ENCODE measurements at regions not wholly inside any gene's neighbourhood (a gene's known extent, or its start where the extent isn't known, plus 50 kb on each side); places are given as distances from the start of the nearest gene placed in this dataset.

GRCh38 chr22:44422746-44423380, 75.2 kb downstream of the RTL6 start:
- H3K27me3 Mint-ChIP-seq: peaks cover 5 to 18% of the 10 kb centered on the region in 2 donors
- intact Hi-C loops (cut with micrococcal nuclease): no loop called here
- peaks cover 2 to 6% of the 10 kb centered on the region in 2 donors for H3K36me3 Mint-ChIP-seq

GRCh38 chr22:44419429-44419828, 78.6 kb downstream of the RTL6 start:
- Histone ChIP-seq H3K4me3 (ENCODE audit: low read length in 2 of 2) (no peak overlapping the region), H3K27me3 (ENCODE audit: insufficient read depth, low read length) (no peaks in the 10 kb centered on the region), H3K36me3 (ENCODE audit: insufficient read depth, low read length) (no peaks in the 10 kb centered on the region), H3K27ac (ENCODE audit: low read depth, low read length) (no peak overlapping the region), H3K9me3 (ENCODE audit: control insufficient read depth in 1 of 2, low read length in 2 of 2) (peaks cover 0 to 4% of the 10 kb centered on the region in 2 donors), H3K4me1 (ENCODE audit: insufficient read depth, low read length) (no peaks in the 10 kb centered on the region)
- Mint-ChIP-seq H3K4me3 (no peak overlapping the region), H3K9me3 (peaks cover 0 to 51% (median 28%) of the 10 kb centered on the region in 8 donors), H3K27ac (no peak overlapping the region), H3K36me3 (peaks cover 2 to 6% of the 10 kb centered on the region in 2 donors), H3K27me3 (peaks cover 6 to 20% of the 10 kb centered on the region in 2 donors), H3K4me1 (no peaks in the 10 kb centered on the region)
- intact Hi-C loops (cut with micrococcal nuclease): no loop called here
- ChIA-PET POLR2A (ENCODE audit: partially characterized antibody) (no interaction called here), CTCF (ENCODE audit: partially characterized antibody) (interaction anchor here (1.1 kb wide), 1 partner anchor 148 kb away, joined by 3 read pairs; no protein-coding TSS in a partner anchor)
- no peak for DNase-seq

More at GRCh38 chr22:44422746-44423380, 75.2 kb downstream of the RTL6 start:
- Mint-ChIP-seq H3K4me1 (no peaks in the 10 kb centered on the region), H3K9me3 (peaks cover 0 to 36% (median 23%) of the 10 kb centered on the region in 8 donors), H3K4me3 (no peak overlapping the region), H3K27ac (peak overlapping the region in 1 of 7 donors; percentile 68)
- DNase-seq: no peak
- no peaks in the 10 kb centered on the region for H3K4me1 ChIP-seq (ENCODE audit: insufficient read depth, low read length)
- H3K4me3 ChIP-seq (ENCODE audit: low read length in 2 of 2): no peak overlapping the region
- no peaks in the 10 kb centered on the region for H3K36me3 ChIP-seq (ENCODE audit: insufficient read depth, low read length)
- H3K27me3 ChIP-seq (ENCODE audit: insufficient read depth, low read length): no peaks in the 10 kb centered on the region
- ChIA-PET POLR2A (ENCODE audit: partially characterized antibody) (no interaction called here), CTCF (ENCODE audit: partially characterized antibody) (no interaction called here)
- peaks cover 0 to 4% of the 10 kb centered on the region in 2 donors for H3K9me3 ChIP-seq (ENCODE audit: control insufficient read depth in 1 of 2, low read length in 2 of 2)
- H3K27ac ChIP-seq (ENCODE audit: low read depth, low read length): no peak overlapping the region

- Histone ChIP-seq H3K27ac (ENCODE audit: low read depth, low read length) (no peak overlapping the region), H3K27me3 (ENCODE audit: insufficient read depth, low read length) (no peaks in the 10 kb centered on the region), H3K36me3 (ENCODE audit: insufficient read depth, low read length) (no peaks in the 10 kb centered on the region), H3K4me1 (ENCODE audit: insufficient read depth, low read length) (no peaks in the 10 kb centered on the region), H3K9me3 (ENCODE audit: control insufficient read depth in 1 of 2, low read length in 2 of 2) (no peaks in the 10 kb centered on the region), H3K4me3 (ENCODE audit: low read length in 2 of 2) (no peak overlapping the region)
- Mint-ChIP-seq H3K36me3 (no peaks in the 10 kb centered on the region), H3K4me1 (no peaks in the 10 kb centered on the region), H3K9me3 (peaks cover 0 to 18% (median 5%) of the 10 kb centered on the region in 8 donors), H3K27ac (peak overlapping the region in 1 of 7 donors; percentile 35), H3K4me3 (no peak overlapping the region), H3K27me3 (peaks cover 2 to 11% of the 10 kb centered on the region in 2 donors)
- POLR2A ChIA-PET (ENCODE audit: partially characterized antibody): no interaction called here
- intact Hi-C loops (cut with micrococcal nuclease): no loop called here
- CTCF ChIA-PET (ENCODE audit: partially characterized antibody): no interaction called here
- no peak for DNase-seq
These were observed 84.8 kb downstream of the RTL6 start for GRCh38 chr22:44413211-44413610.

GRCh38 chr22:44412136-44412731, 85.8 kb downstream of the RTL6 start:
- Mint-ChIP-seq H3K36me3 (no peaks in the 10 kb centered on the region), H3K27ac (no peak overlapping the region), H3K9me3 (peaks cover 0 to 11% (median 4%) of the 10 kb centered on the region in 8 donors), H3K4me1 (no peaks in the 10 kb centered on the region), H3K4me3 (no peak overlapping the region), H3K27me3 (peaks cover 2 to 7% of the 10 kb centered on the region in 2 donors)
- no peaks in the 10 kb centered on the region for H3K9me3 ChIP-seq (ENCODE audit: control insufficient read depth in 1 of 2, low read length in 2 of 2)
- intact Hi-C loops (cut with micrococcal nuclease): no loop called here
- ChIA-PET POLR2A (ENCODE audit: partially characterized antibody) (no interaction called here), CTCF (ENCODE audit: partially characterized antibody) (no interaction called here)
- no peak overlapping the region for H3K4me3 ChIP-seq (ENCODE audit: low read length in 2 of 2)
- no peak for DNase-seq
- no peaks in the 10 kb centered on the region for H3K36me3 ChIP-seq (ENCODE audit: insufficient read depth, low read length)
- H3K4me1 ChIP-seq (ENCODE audit: insufficient read depth, low read length): no peaks in the 10 kb centered on the region
- H3K27me3 ChIP-seq (ENCODE audit: insufficient read depth, low read length): no peaks in the 10 kb centered on the region
- H3K27ac ChIP-seq (ENCODE audit: low read depth, low read length): no peak overlapping the region

- no peak overlapping the region for H3K4me3 Mint-ChIP-seq
- Histone ChIP-seq H3K4me3 (ENCODE audit: low read length in 2 of 2) (no peak overlapping the region), H3K27ac (ENCODE audit: low read depth, low read length) (no peak overlapping the region), H3K27me3 (ENCODE audit: insufficient read depth, low read length) (no peaks in the 10 kb centered on the region), H3K9me3 (ENCODE audit: control insufficient read depth in 1 of 2, low read length in 2 of 2) (no peaks in the 10 kb centered on the region), H3K36me3 (ENCODE audit: insufficient read depth, low read length) (no peaks in the 10 kb centered on the region), H3K4me1 (ENCODE audit: insufficient read depth, low read length) (no peaks in the 10 kb centered on the region)
- H3K4me1 Mint-ChIP-seq: no peaks in the 10 kb centered on the region
- H3K27me3 Mint-ChIP-seq: peaks cover 2 to 10% of the 10 kb centered on the region in 2 donors
- ChIA-PET CTCF (ENCODE audit: partially characterized antibody) (no interaction called here), POLR2A (ENCODE audit: partially characterized antibody) (no interaction called here)
- peaks cover 0 to 8% (median 4%) of the 10 kb centered on the region in 8 donors for H3K9me3 Mint-ChIP-seq
- intact Hi-C loops (cut with micrococcal nuclease): no loop called here
- no peak for DNase-seq
- H3K36me3 Mint-ChIP-seq: no peaks in the 10 kb centered on the region
- no peak overlapping the region for H3K27ac Mint-ChIP-seq
These were observed 86.6 kb downstream of the RTL6 start for GRCh38 chr22:44411226-44412135.

GRCh38 chr22:44410451-44410991, 87.5 kb downstream of the RTL6 start:
- ChIA-PET CTCF (ENCODE audit: partially characterized antibody) (no interaction called here), POLR2A (ENCODE audit: partially characterized antibody) (no interaction called here)

GRCh38 chr22:44409974-44410316, 88.1 kb downstream of the RTL6 start:
- intact Hi-C loops (cut with micrococcal nuclease): no loop called here
- DNase-seq: no peak
- POLR2A ChIA-PET (ENCODE audit: partially characterized antibody): no interaction called here
- Mint-ChIP-seq H3K27ac (no peak overlapping the region), H3K4me3 (no peak overlapping the region), H3K36me3 (no peaks in the 10 kb centered on the region), H3K4me1 (no peaks in the 10 kb centered on the region), H3K27me3 (peaks cover 0 to 10% of the 10 kb centered on the region in 2 donors), H3K9me3 (no peaks in the 10 kb centered on the region)
- Histone ChIP-seq H3K27ac (ENCODE audit: low read depth, low read length) (no peak overlapping the region), H3K4me3 (ENCODE audit: low read length in 2 of 2) (no peak overlapping the region), H3K27me3 (ENCODE audit: insufficient read depth, low read length) (no peaks in the 10 kb centered on the region), H3K4me1 (ENCODE audit: insufficient read depth, low read length) (no peaks in the 10 kb centered on the region), H3K9me3 (ENCODE audit: control insufficient read depth in 1 of 2, low read length in 2 of 2) (no peaks in the 10 kb centered on the region), H3K36me3 (ENCODE audit: insufficient read depth, low read length) (no peaks in the 10 kb centered on the region)
- CTCF ChIA-PET (ENCODE audit: partially characterized antibody): no interaction called here

More at GRCh38 chr22:44410451-44410991, 87.5 kb downstream of the RTL6 start:
- Histone ChIP-seq H3K4me3 (ENCODE audit: low read length in 2 of 2) (no peak overlapping the region), H3K4me1 (ENCODE audit: insufficient read depth, low read length) (no peaks in the 10 kb centered on the region), H3K36me3 (ENCODE audit: insufficient read depth, low read length) (no peaks in the 10 kb centered on the region), H3K27ac (ENCODE audit: low read depth, low read length) (no peak overlapping the region), H3K27me3 (ENCODE audit: insufficient read depth, low read length) (no peaks in the 10 kb centered on the region), H3K9me3 (ENCODE audit: control insufficient read depth in 1 of 2, low read length in 2 of 2) (no peaks in the 10 kb centered on the region)
- intact Hi-C loops (cut with micrococcal nuclease): no loop called here
- peaks cover 0 to 10% of the 10 kb centered on the region in 2 donors for H3K27me3 Mint-ChIP-seq
- peaks cover 0 to 5% (median 0%) of the 10 kb centered on the region in 8 donors for H3K9me3 Mint-ChIP-seq
- H3K36me3 Mint-ChIP-seq: no peaks in the 10 kb centered on the region
- no peak for DNase-seq
- H3K27ac Mint-ChIP-seq: no peak overlapping the region
- H3K4me3 Mint-ChIP-seq: no peak overlapping the region
- H3K4me1 Mint-ChIP-seq: no peaks in the 10 kb centered on the region

Data from CD4-positive, alpha-beta memory T cell (primary cell).